ENCODE measurements at regions not wholly inside any gene's neighbourhood (a gene's known extent, or its start where the extent isn't known, plus 50 kb on each side); places are given as distances from the start of the nearest gene placed in this dataset.
"Not testable (repeated sequence)": the region's sequence is repeated elsewhere in the genome, so short reads cannot be mapped to it uniquely, and the experiment has no call there.

- DNase-seq, result no peak
Observed at GRCh38 chr13:80562433-80563156, 221.7 kb upstream of the SPRY2 start.

DNA sequence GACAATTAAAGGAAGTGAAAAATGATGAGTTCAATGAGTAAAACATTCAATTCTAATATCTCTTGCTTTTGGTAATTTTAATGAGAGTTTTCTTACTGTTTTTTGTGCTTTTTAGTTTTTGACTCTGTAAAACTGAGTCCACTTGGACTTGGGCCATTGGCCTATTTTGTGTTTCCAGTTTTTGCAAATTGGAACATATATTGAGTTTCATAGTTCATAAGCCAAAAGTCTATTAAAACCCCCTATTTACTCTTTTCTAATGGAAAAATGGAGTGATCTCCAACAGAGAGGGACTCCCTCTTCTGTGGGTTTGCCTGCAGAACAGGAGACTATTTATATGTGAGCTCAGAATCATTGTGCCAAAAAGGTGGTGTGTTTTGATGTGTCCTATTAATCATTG is 219.7 kb upstream of the SPRY2 start:
- peak; percentile 71 for DNase-seq

DNA sequence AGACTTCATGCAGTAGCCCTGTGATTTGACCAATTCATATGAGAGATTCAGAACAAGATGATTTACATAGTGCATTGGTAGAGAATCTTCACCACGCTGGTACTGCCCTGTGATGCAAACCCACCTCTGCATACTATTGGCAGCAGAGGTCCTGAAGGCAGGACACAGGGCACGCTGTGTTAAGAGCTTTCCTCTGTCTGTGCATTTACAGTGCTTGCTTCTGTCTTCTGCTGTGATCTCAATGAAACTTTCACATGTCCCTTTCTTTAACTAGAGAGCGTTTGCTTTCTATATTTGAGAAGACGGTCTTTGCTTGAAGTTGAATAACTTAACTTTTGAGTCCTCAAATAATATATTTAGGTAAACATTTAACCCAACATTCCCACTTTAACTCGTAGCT is 219.0 kb upstream of the SPRY2 start:
- no peak for DNase-seq

DNA sequence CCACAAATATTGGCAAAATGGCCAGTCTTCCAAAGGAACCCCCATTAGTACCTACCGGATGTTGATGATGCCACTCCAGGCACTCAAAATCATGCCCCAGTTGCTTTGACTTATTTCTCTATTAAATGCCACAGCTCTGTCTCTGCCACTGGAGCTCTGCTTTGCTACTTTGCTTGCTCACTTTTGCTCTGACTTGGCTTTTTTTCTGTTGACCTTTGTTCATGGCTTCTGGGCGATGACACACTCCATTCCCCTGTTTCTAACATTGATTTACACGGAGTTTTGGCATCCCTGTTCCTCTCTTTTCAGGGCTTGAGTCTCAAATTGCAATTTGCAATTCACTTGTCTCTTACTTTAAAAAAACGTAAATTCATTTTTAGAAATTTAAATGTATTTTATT is 217.1 kb upstream of the SPRY2 start:
- no peak for DNase-seq

- DNase-seq, result no peak
Observed at GRCh38 chr13:80555796-80556678, 215.1 kb upstream of the SPRY2 start.

GRCh38 chr13:80552851-80553440 is 212.0 kb upstream of the SPRY2 start:
- DNase-seq, result no peak

GRCh38 chr13:80551650-80552497 is 210.9 kb upstream of the SPRY2 start:
- no peak for DNase-seq

DNA sequence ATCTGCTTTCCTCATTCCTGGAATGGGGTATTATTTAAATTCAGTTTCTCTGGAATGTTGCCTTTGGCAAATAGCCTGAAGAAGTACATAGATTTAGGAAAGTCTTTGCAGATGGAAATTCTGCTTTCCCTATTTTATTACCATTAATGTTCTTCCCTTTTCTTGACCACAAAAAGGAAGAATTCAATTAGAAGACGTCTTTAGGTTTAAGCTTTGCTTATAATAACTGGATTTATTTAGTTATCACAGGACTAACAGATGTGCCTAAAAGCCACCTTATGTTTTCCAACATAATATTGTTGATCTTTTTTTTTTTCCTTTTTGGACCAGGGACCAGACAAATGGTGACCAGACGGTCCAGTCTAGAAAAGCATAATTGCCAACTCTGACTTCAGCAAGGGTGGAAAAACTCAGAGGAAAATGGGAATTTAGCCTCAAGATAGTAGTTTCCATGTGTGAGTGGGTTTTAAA is 210.1 kb upstream of the SPRY2 start:
- DNase-seq, result peak; percentile 68

DNA sequence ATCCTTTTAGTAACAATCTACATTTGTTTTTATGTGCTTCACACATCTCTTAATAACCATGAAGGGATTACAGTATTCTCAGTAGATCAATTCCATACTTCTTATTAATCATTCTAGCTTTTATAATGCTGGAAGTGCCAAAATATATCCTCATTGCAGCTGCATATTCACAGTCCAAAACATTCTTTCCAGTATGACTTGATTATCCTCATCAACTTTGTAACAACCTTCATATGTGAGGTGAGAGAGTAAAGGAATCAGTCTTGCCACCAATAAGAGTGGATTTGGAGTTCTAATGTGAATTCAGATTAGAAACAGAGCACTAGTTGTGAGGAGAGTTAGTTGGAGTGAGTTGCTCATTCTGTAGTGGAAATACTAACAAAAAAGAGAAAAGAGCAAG is 208.0 kb upstream of the SPRY2 start:
- peak; percentile 54 for DNase-seq

GRCh38 chr13:80547885-80548825 is 207.2 kb upstream of the SPRY2 start:
- DNase-seq, result no peak

DNA sequence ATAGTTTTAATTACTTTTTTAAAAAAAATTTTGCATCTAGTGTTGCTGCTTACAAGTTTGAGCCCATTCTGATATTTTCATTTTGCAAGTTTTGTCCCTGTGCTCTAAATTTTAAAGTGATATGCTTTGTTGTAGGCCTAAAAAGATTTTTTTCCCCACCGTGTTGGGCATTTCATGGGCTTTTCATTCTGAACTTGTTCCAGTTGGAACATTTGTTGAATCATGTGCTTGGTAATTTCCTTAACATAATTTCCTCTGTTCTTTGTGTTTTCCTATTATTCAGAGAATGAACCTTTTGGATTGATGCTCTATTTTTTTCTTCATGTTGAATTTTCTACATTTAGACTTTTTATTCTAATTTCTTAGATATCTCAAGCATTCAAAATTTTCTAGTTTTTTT is 206.4 kb upstream of the SPRY2 start:
- DNase-seq, result no peak

DNA sequence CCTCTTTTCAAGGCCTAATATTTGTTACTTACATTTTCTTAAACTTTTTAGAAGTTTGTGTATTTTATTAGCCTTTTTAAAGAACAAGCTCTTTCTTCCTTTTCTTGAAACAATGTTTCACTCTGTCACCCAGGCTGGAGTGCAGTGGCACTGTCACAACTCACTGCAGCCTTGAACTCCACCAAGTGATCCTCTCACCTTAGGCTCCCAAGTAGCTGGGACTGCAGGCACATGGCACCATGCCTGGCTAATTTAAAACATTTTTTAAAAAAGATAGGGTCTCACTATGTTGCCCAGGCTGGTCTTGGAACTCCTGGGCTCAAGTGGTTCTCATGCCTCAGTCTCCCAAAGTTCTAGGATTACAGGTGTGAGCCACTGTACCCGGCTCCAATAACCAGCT is 192.2 kb upstream of the SPRY2 start:
- DNase-seq, result no peak

GRCh38 chr13:80530902-80531301 is 190.0 kb upstream of the SPRY2 start:
- no peak for DNase-seq

GRCh38 chr13:80530191-80530590 is 189.3 kb upstream of the SPRY2 start:
- peak; percentile 21 for DNase-seq

- no peak for DNase-seq
Observed at GRCh38 chr13:80529734-80530133, 188.8 kb upstream of the SPRY2 start.

DNA sequence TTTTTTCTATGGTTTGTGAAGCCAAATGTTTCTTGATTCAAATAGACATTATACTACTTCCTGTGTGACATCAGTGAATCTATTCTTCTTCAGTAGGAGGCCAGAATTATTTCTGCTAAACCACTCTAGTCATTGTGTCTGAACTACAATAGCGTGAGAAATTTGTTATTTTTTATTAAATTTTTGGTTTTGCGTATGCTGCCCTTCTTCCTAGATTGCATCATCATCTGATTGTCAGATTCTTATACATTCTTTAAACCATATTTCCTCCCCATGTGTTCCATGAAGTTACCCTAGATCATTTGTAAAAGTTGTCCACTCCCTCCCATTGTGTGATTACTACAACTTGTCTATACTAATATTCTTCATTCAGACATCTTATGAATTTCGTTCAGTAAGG is 187.8 kb upstream of the SPRY2 start:
- no peak for DNase-seq

GRCh38 chr13:80527400-80527799 is 186.5 kb upstream of the SPRY2 start:
- DNase-seq, result no peak

GRCh38 chr13:80524447-80525215 is 183.7 kb upstream of the SPRY2 start:
- DNase-seq, result no peak

DNA sequence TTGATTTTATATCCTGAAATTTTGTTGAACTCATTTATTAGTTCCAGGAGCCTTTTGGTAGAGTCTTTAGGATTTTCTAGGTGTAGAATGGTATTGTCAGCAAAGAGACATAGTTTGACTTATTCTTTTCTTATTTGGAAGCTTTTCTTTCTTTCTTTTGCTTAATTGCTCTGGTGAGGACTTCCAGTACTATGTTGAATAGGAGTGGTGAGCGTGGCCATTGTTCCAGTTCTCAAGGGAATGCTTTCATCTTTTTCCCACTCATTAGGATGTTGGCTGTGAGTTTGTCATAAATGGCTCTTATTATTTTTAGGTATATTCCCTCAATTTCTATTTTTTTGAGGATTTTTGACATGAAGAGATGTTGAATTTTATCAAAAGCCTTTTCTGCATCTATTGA is 182.2 kb upstream of the SPRY2 start:
- DNase-seq, result no peak

DNA sequence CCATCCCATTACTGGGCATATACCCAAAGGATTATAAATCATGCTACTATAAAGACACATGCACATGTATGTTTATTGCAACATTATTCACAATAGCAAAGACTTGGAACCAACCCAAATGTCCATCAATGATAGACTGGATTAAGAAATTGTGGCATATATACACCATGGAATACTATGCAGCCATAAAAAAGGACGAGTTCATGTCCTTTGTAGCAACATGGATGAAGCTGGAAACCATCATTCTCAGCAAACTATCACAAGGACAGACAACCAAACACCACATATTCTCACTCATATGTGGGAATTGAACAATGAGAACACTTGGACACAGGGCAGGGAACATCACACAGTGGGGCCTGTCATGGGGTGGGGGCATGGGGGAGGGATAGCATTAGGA is 181.5 kb upstream of the SPRY2 start:
- not testable (repeated sequence) for DNase-seq

Measured in hindlimb muscle (tissue), 1 donor.